ENCODE measurements at regions not wholly inside any gene's neighbourhood (a gene's known extent, or its start where the extent isn't known, plus 50 kb on each side); places are given as distances from the start of the nearest gene placed in this dataset.

DNA sequence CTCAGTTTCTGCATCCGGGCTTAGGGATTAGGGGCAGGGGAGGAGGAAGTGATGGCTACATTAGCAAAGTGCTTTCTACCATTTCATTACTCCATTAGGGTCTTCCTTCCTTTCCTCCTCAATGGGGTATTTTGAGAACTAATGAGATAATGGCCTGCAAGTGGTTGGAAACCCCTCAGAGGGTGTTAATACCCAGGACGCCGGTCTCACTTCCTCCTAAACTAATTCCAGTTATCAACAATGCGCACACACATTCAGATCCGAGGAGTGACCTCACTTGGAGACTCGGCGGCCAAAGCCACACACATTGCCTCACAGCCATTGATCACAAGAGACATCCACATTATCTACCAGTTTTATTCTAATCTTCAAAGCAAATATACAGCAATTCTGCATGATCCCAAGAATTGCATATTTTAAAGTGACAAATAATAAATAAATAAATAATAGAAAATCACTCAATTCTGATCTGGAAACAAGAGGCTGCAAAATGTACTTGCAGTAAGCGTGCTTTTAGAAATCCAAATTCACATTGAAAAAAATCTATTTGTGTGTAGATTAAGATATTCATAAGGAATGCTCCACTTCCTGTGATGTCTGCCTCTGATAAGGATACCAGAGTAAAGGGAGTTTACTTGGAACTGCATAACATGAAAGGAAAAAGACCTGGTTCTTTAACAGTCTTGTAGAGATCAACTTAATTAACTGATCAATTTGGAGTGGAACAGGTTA is 329.1 kb downstream of the FBXW7 start:
- peaks cover 3 to 7% (median 7%) of the 10 kb centered on the region in 3 donors for H3K27me3 Mint-ChIP-seq (ENCODE audit: low read depth in 3 of 3)
- intact Hi-C loops (cut with micrococcal nuclease) = no loop called here
- Histone ChIP-seq H2AFZ (ENCODE audit: insufficient read depth, low read depth, low read length, poor library complexity, severe bottlenecking) (no peak overlapping the region), H3K27me3 (ENCODE audit: control insufficient read depth in 2 of 2, insufficient read depth in 2 of 2, low read length in 2 of 2) (no peaks in the 10 kb centered on the region), H3K27ac (ENCODE audit: low read depth in 1 of 2, low read length in 2 of 2) (no peak overlapping the region), H3K9ac (ENCODE audit: insufficient read depth, low read length, poor library complexity, severe bottlenecking) (no peak overlapping the region), H4K20me1 (ENCODE audit: insufficient read depth, low read length) (no peaks in the 10 kb centered on the region), H3K36me3 (replicated peaks in 1 of 2; ENCODE audit: control insufficient read depth in 1 of 2, insufficient read depth in 2 of 2, low read length in 2 of 2) (no peaks in the 10 kb centered on the region), H3K4me3 (replicated peaks in 1 of 3; ENCODE audit: low read depth in 2 of 3, low read length in 3 of 3) (no peak overlapping the region), H3K9me3 (replicated peaks in 1 of 2; ENCODE audit: control insufficient read depth in 1 of 2, insufficient read depth in 1 of 2, low read length in 2 of 2) (no peaks in the 10 kb centered on the region), H3K4me2 (replicated peaks; ENCODE audit: extremely low read depth, low read length, poor library complexity, severe bottlenecking) (no peak overlapping the region), H3K4me1 (ENCODE audit: control insufficient read depth in 1 of 2, insufficient read depth in 2 of 2, low read length in 2 of 2) (no peaks in the 10 kb centered on the region), H3K79me2 (ENCODE audit: insufficient read depth, low read length) (no peaks in the 10 kb centered on the region)
- 79% methylated on average over 4 of the region's 8 CpGs for whole genome bisulfite sequencing (ENCODE audit: insufficient coverage)
- H3K4me1 Mint-ChIP-seq = no peaks in the 10 kb centered on the region
- H3K4me3 Mint-ChIP-seq = no peak overlapping the region
- no peaks in the 10 kb centered on the region for H3K36me3 Mint-ChIP-seq
- peaks cover 0 to 4% (median 0%) of the 10 kb centered on the region in 7 donors for H3K9me3 Mint-ChIP-seq
- no peak overlapping the region for H3K27ac Mint-ChIP-seq
- TF ChIP-seq, protein P1, sequence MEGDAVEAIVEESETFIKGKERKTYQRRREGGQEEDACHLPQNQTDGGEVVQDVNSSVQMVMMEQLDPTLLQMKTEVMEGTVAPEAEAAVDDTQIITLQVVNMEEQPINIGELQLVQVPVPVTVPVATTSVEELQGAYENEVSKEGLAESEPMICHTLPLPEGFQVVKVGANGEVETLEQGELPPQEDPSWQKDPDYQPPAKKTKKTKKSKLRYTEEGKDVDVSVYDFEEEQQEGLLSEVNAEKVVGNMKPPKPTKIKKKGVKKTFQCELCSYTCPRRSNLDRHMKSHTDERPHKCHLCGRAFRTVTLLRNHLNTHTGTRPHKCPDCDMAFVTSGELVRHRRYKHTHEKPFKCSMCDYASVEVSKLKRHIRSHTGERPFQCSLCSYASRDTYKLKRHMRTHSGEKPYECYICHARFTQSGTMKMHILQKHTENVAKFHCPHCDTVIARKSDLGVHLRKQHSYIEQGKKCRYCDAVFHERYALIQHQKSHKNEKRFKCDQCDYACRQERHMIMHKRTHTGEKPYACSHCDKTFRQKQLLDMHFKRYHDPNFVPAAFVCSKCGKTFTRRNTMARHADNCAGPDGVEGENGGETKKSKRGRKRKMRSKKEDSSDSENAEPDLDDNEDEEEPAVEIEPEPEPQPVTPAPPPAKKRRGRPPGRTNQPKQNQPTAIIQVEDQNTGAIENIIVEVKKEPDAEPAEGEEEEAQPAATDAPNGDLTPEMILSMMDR (IDR thresholded peaks at IDR 0.05) = no peak
- no peak for DNase-seq

DNA sequence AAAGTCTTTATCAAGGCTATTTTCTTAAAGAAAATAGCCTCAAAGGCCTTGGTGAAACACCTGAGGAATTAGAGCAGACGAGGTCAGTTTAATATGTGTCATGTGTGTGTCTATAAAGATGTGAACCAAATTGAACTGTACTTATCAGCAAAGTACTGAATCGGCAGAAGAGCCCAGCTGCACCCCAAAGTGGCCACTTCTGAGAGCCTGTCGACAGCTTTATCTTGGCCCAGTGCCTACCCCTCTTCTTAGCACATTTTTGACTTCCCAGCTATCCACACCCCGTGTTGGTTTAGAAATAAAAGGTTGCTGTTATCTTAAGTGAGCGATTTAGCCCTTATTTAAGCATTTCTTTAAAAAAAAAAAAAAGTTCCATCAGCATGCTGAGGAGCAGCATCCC is 329.7 kb downstream of the FBXW7 start:
- Histone ChIP-seq H2AFZ (ENCODE audit: insufficient read depth, low read depth, low read length, poor library complexity, severe bottlenecking) (no peak overlapping the region), H3K27ac (ENCODE audit: low read depth in 1 of 2, low read length in 2 of 2) (no peak overlapping the region), H3K9me3 (replicated peaks in 1 of 2; ENCODE audit: control insufficient read depth in 1 of 2, insufficient read depth in 1 of 2, low read length in 2 of 2) (no peaks in the 10 kb centered on the region), H3K36me3 (replicated peaks in 1 of 2; ENCODE audit: control insufficient read depth in 1 of 2, insufficient read depth in 2 of 2, low read length in 2 of 2) (no peaks in the 10 kb centered on the region), H3K4me1 (ENCODE audit: control insufficient read depth in 1 of 2, insufficient read depth in 2 of 2, low read length in 2 of 2) (no peaks in the 10 kb centered on the region), H3K4me2 (replicated peaks; ENCODE audit: extremely low read depth, low read length, poor library complexity, severe bottlenecking) (no peak overlapping the region), H4K20me1 (ENCODE audit: insufficient read depth, low read length) (no peaks in the 10 kb centered on the region), H3K79me2 (ENCODE audit: insufficient read depth, low read length) (no peaks in the 10 kb centered on the region), H3K9ac (ENCODE audit: insufficient read depth, low read length, poor library complexity, severe bottlenecking) (no peak overlapping the region), H3K27me3 (ENCODE audit: control insufficient read depth in 2 of 2, insufficient read depth in 2 of 2, low read length in 2 of 2) (no peaks in the 10 kb centered on the region), H3K4me3 (replicated peaks in 1 of 3; ENCODE audit: low read depth in 2 of 3, low read length in 3 of 3) (no peak overlapping the region)
- Mint-ChIP-seq H3K4me1 (no peaks in the 10 kb centered on the region), H3K4me3 (no peak overlapping the region), H3K27ac (no peak overlapping the region), H3K36me3 (no peaks in the 10 kb centered on the region), H3K9me3 (peaks cover 0 to 4% (median 0%) of the 10 kb centered on the region in 7 donors), H3K27me3 (ENCODE audit: low read depth in 3 of 3) (peaks cover 3 to 6% (median 5%) of the 10 kb centered on the region in 3 donors)
- 80% methylated on average over 1 of the region's 5 CpGs for WGBS (ENCODE audit: insufficient coverage)
- no peak for DNase-seq
- intact Hi-C loops (cut with micrococcal nuclease) = no loop called here
- TF ChIP-seq, protein P1 (IDR thresholded peaks at IDR 0.05) = no peak

All from CD14-positive monocyte (primary cell).